ENCODE measurements at regions not wholly inside any gene's neighbourhood (a gene's known extent, or its start where the extent isn't known, plus 50 kb on each side); places are given as distances from the start of the nearest gene placed in this dataset.

DNA sequence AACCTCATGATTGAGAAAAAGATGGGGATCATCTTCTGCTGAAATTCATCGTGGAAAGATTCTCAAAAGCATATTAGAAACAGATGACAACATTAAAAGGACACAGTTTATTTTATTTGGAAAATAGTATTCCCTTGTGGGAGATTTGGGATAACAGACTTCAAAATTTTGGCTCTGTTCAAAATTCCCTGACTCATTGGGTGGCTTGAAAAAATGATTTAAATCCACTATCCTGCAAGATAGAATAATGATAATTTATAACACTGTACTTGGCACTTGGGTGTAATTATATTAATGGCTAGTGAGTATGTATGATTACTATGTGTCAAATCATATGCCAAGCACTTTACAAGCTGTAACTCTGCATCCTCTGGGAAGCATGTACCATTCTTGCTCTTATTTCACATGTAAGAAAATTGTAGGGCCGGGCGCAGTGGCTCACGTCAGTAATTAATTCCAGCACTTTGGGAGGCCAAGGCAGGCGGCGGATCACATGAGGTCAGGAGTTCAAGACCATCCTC lies 128.8 kb downstream of the LMNTD1 start:
- no peak for TF ChIP-seq ZFX (IDR thresholded peaks at IDR 0.05)
- TF ChIP-seq, protein P1, sequence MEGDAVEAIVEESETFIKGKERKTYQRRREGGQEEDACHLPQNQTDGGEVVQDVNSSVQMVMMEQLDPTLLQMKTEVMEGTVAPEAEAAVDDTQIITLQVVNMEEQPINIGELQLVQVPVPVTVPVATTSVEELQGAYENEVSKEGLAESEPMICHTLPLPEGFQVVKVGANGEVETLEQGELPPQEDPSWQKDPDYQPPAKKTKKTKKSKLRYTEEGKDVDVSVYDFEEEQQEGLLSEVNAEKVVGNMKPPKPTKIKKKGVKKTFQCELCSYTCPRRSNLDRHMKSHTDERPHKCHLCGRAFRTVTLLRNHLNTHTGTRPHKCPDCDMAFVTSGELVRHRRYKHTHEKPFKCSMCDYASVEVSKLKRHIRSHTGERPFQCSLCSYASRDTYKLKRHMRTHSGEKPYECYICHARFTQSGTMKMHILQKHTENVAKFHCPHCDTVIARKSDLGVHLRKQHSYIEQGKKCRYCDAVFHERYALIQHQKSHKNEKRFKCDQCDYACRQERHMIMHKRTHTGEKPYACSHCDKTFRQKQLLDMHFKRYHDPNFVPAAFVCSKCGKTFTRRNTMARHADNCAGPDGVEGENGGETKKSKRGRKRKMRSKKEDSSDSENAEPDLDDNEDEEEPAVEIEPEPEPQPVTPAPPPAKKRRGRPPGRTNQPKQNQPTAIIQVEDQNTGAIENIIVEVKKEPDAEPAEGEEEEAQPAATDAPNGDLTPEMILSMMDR (conservative IDR thresholded peaks at IDR 0.05) = no peak

DNA sequence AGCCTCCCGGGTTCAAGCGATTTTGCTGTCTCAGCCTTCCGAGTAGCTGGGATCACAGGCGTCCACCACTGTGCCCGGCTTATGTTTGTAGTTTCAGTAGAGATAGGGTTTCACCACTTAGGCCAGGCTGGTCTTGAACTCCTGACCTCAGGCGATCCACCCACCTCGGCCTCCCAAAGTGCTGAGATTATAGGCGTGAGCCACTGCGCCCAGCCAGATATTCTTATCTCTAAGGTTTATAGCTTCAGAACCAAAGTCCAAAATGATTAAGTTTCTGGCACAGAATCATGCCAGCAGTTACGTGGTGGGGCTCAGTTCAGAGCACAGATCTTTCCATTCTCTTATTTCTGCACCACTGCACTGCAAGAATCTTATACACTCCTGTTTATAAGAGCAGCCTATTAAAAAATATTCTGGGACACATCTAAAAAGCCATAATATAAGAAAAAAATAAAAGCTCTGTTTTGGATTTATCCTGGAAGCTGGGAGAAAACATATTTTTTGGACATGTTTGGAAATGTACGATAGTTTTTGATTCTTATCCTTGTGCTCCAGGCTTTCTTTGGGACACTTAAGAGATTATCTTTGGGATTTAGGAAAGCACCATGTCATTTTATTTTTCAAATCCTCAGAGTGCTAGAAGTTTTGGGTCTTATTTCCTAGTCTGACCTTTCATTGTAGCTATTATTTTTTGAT lies 129.6 kb downstream of the LMNTD1 start:
- no peak for TF ChIP-seq ZFX (IDR thresholded peaks at IDR 0.05)
- TF ChIP-seq, protein P1 (conservative IDR thresholded peaks at IDR 0.05) = no peak
- no peak overlapping the region for H3K27ac ChIP-seq

More for the DNA sequence above, 128.8 kb downstream of the LMNTD1 start:
- no peak overlapping the region for H3K27ac ChIP-seq

DNA sequence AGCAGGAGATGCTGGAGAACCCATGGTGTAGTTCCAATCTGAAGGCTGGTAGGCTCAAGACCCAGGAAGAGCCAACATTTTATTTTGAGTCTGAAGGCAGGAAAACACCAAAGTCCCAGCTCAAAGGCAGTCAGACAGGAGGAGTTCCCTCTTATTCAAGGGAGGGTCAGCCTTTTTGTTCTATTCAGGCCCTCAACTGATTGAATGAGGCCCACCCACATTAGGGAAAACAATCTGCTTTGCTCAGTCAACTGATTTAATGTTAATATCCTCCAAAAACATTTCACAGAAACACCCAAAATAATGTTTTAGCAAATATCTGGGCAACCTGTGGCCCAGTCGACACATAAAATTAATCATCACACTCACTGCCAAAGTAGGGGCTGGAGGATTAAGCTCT lies 130.8 kb downstream of the LMNTD1 start:
- no peak overlapping the region for H3K27ac ChIP-seq
- TF ChIP-seq, protein P1 (conservative IDR thresholded peaks at IDR 0.05) = no peak
- TF ChIP-seq ZFX (IDR thresholded peaks at IDR 0.05) = no peak

DNA sequence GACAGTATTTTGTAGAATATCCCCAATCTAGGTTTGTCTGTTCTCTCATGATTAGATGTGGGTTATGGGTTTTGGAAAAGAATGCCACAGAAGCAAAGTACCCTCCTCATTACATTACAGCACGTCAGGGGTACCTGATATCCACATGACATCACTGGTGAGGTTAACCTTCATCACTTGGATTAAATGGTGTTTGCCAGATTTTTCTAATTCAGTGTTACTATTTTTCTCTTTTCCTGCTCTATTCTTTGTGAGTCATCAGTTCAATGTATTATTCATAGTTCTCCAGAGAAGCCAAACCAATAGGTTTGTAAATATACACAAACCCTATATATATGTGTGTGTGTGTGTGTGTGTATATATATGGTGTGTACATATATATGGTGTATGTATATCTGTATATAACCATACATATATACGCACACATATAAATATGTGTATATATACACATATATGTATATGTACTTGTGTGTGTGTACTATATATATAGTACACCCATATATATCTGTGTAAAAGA lies 131.4 kb downstream of the LMNTD1 start:
- TF ChIP-seq, protein P1 (conservative IDR thresholded peaks at IDR 0.05) = no peak
- TF ChIP-seq ZFX (IDR thresholded peaks at IDR 0.05) = no peak
- no peak overlapping the region for H3K27ac ChIP-seq

DNA sequence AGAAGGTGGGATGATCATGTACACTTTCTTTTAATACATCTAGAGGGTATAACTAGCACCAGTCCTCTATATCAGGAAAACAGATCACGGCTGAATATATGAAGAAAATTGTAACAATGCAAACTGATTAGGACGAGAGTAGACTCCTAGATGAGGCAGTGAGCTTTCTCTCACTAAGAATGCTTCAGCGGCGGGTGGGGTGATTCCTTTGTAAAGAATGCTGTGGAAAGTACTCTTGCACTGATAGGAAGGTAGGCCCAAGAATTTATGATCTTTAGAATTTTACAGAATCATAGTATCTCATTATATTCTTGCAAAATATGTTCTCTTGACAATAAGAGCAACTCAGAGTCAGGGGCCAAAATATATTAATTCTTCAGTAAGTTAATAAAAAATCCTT lies 133.0 kb downstream of the LMNTD1 start:
- H3K27ac ChIP-seq = no peak overlapping the region

DNA sequence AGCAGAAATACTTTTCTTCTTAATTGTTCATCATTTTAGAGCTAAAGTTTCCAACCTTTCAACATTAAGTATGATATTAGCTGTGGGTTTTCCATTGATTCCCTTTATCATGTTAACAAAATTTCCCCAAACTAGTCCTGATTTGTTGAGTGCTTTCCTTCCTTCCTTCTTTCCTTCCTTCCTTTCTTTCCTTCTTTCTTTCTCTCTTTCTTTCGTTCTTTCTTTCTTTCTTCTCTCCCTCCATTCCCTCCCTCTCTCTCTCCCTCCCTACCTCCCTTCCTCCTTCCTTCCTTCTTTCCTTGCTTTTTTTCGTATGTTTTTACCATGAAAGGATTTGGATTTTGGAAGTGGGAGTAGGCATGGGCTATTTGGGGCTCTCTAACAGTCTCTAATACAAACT lies 133.5 kb downstream of the LMNTD1 start:
- TF ChIP-seq ZFX (IDR thresholded peaks at IDR 0.05) = no peak
- TF ChIP-seq, protein P1 (conservative IDR thresholded peaks at IDR 0.05) = no peak

More for the DNA sequence above, 133.0 kb downstream of the LMNTD1 start:
- TF ChIP-seq, protein P1 (conservative IDR thresholded peaks at IDR 0.05) = no peak
- no peak for TF ChIP-seq ZFX (IDR thresholded peaks at IDR 0.05)

DNA sequence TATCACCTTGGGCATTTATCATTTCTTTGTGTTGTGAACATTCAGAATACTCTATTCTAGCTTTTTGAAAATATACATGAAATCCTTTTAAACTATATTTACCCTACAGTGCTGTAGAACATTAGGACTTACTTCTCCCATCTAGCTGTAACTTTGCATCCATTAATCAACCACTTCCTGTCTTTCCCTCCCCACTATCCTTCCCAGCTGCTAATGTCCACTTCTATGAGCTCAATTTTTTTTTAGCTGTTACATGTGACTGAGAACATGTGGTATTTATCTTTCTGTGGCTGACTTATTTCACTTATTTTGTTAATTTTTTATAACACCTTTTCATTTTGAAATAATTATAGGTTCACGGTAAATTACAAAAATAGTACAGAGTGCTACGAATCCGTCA lies 136.0 kb downstream of the LMNTD1 start:
- no peak overlapping the region for H3K27ac ChIP-seq
- no peak for TF ChIP-seq ZFX (IDR thresholded peaks at IDR 0.05)
- TF ChIP-seq, protein P1 (conservative IDR thresholded peaks at IDR 0.05) = no peak

More for the DNA sequence above, 133.5 kb downstream of the LMNTD1 start:
- H3K27ac ChIP-seq = no peak overlapping the region
